Urinary bladder (tissue), 3 donors: ENCODE measurements at regions not wholly inside any gene's neighbourhood (a gene's known extent, or its start where the extent isn't known, plus 50 kb on each side); places are given as distances from the start of the nearest gene placed in this dataset.
"Not testable (repeated sequence)": the region's sequence is repeated elsewhere in the genome, so short reads cannot be mapped to it uniquely, and the experiment has no call there.

Experiments
- DNase-seq: peaks from one replicate; pipeline ENCODE4 v3.0.0-alpha.2; 2015; ENCODE audit errors: extremely low spot score
- H3K27ac ChIP-seq: one replicate; pipeline ENCODE4 v1.5.1; 2013; ENCODE audit warnings: low read depth, mild to moderate bottlenecking, moderate library complexity
- H3K36me3 ChIP-seq: one replicate; pipeline ENCODE4 v1.6.1; 2013; ENCODE audit warnings: mild to moderate bottlenecking, moderate library complexity; ENCODE audit not compliant: insufficient read depth
- H3K4me1 ChIP-seq: one replicate; pipeline ENCODE4 v1.6.1; 2013; ENCODE audit warnings: mild to moderate bottlenecking, moderate library complexity; ENCODE audit not compliant: insufficient read depth
- H3K4me3 ChIP-seq: one replicate; pipeline ENCODE4 v1.5.1; 2013; ENCODE audit warnings: low read depth, low read length
- WGBS: extraction: QIAGEN DNeasy Blood & Tissue Kit; methylation state at CpG from one replicate; pipeline ENCODE4 v1.1.7; 2013; 5-methylcytosine and 5-hydroxymethylcytosine counted together
- donor health status: healthy with polysubstance abuse.
- donor health status: healthy.

GRCh38 chr6:100229512-100229911 lies 235.2 kb downstream of the SIM1 start:
- H3K36me3 ChIP-seq = no peaks in the 10 kb centered on the region
- no peak for DNase-seq
- no peak overlapping the region for H3K4me3 ChIP-seq
- no peak overlapping the region for H3K27ac ChIP-seq
- H3K4me1 ChIP-seq = no peaks in the 10 kb centered on the region
- WGBS = 76% methylated on average over 5 of the region's 5 CpGs

GRCh38 chr6:100228834-100229441 lies 234.9 kb upstream of the MCHR2 start:
- Histone ChIP-seq H3K4me1 (no peaks in the 10 kb centered on the region), H3K27ac (no peak overlapping the region), H3K36me3 (no peaks in the 10 kb centered on the region), H3K4me3 (peak overlapping the region; percentile 35)
- WGBS = under 1% methylated on average over 30 of the region's 30 CpGs
- no peak for DNase-seq

GRCh38 chr6:100228437-100228833 lies 234.4 kb upstream of the MCHR2 start:
- Histone ChIP-seq H3K4me3 (peak overlapping the region; percentile 35), H3K36me3 (no peaks in the 10 kb centered on the region), H3K4me1 (no peaks in the 10 kb centered on the region), H3K27ac (no peak overlapping the region)
- DNase-seq = no peak
- 20% methylated on average over 8 of the region's 8 CpGs for WGBS

GRCh38 chr6:100226811-100227210 lies 232.8 kb upstream of the MCHR2 start:
- DNase-seq = no peak
- H3K4me3 ChIP-seq = no peak overlapping the region
- H3K36me3 ChIP-seq = no peaks in the 10 kb centered on the region
- no peaks in the 10 kb centered on the region for H3K4me1 ChIP-seq
- no peak overlapping the region for H3K27ac ChIP-seq
- WGBS = 43% methylated on average over 3 of the region's 3 CpGs

GRCh38 chr6:100223952-100224351 lies 229.9 kb upstream of the MCHR2 start:
- not testable (repeated sequence) for H3K27ac ChIP-seq, H3K4me3 ChIP-seq, H3K36me3 ChIP-seq, DNase-seq, H3K4me1 ChIP-seq
- WGBS = 75% methylated on average over 1 of the region's 1 CpG

GRCh38 chr6:100220543-100220942 lies 226.5 kb upstream of the MCHR2 start:
- DNase-seq = no peak
- WGBS = 82% methylated on average over 4 of the region's 4 CpGs
- no peak overlapping the region for H3K27ac ChIP-seq

GRCh38 chr6:100217225-100218012 lies 223.4 kb upstream of the MCHR2 start:
- WGBS = 76% methylated on average over 2 of the region's 2 CpGs
- Histone ChIP-seq H3K4me1 (no peaks in the 10 kb centered on the region), H3K27ac (no peak overlapping the region), H3K4me3 (no peak overlapping the region), H3K36me3 (no peaks in the 10 kb centered on the region)
- no peak for DNase-seq

More at GRCh38 chr6:100220543-100220942, 226.5 kb upstream of the MCHR2 start:
- H3K4me1 ChIP-seq = no peaks in the 10 kb centered on the region
- H3K36me3 ChIP-seq = no peaks in the 10 kb centered on the region
- no peak overlapping the region for H3K4me3 ChIP-seq

- Histone ChIP-seq H3K36me3 (no peaks in the 10 kb centered on the region), H3K27ac (no peak overlapping the region), H3K4me1 (no peaks in the 10 kb centered on the region), H3K4me3 (no peak overlapping the region)
- DNase-seq = no peak
Measured at GRCh38 chr6:100216760-100217159, 222.7 kb upstream of the MCHR2 start.

GRCh38 chr6:100212131-100212530 lies 218.1 kb upstream of the MCHR2 start:
- no peaks in the 10 kb centered on the region for H3K4me1 ChIP-seq
- no peak for DNase-seq
- H3K36me3 ChIP-seq = no peaks in the 10 kb centered on the region
- no peak overlapping the region for H3K27ac ChIP-seq
- no peak overlapping the region for H3K4me3 ChIP-seq

- 73% methylated on average over 9 of the region's 9 CpGs for WGBS
- no peak for DNase-seq
Measured at GRCh38 chr6:100210137-100211117, 216.4 kb upstream of the MCHR2 start.

GRCh38 chr6:100209323-100210136 lies 215.5 kb upstream of the MCHR2 start:
- no peak for DNase-seq
- Histone ChIP-seq H3K27ac (no peak overlapping the region), H3K4me3 (no peak overlapping the region), H3K36me3 (no peaks in the 10 kb centered on the region), H3K4me1 (no peaks in the 10 kb centered on the region)
- 63% methylated on average over 2 of the region's 2 CpGs for WGBS

More at GRCh38 chr6:100210137-100211117, 216.4 kb upstream of the MCHR2 start:
- Histone ChIP-seq H3K4me3 (no peak overlapping the region), H3K4me1 (no peaks in the 10 kb centered on the region), H3K27ac (no peak overlapping the region), H3K36me3 (no peaks in the 10 kb centered on the region)

- Histone ChIP-seq H3K27ac (no peak overlapping the region), H3K36me3 (no peaks in the 10 kb centered on the region), H3K4me3 (no peak overlapping the region), H3K4me1 (no peaks in the 10 kb centered on the region)
- no peak for DNase-seq
- WGBS = 85% methylated on average over 3 of the region's 3 CpGs
Measured at GRCh38 chr6:100203400-100203799, 209.4 kb upstream of the MCHR2 start.
